ENCODE measurements at regions not wholly inside any gene's neighbourhood (a gene's known extent, or its start where the extent isn't known, plus 50 kb on each side); places are given as distances from the start of the nearest gene placed in this dataset.

DNA sequence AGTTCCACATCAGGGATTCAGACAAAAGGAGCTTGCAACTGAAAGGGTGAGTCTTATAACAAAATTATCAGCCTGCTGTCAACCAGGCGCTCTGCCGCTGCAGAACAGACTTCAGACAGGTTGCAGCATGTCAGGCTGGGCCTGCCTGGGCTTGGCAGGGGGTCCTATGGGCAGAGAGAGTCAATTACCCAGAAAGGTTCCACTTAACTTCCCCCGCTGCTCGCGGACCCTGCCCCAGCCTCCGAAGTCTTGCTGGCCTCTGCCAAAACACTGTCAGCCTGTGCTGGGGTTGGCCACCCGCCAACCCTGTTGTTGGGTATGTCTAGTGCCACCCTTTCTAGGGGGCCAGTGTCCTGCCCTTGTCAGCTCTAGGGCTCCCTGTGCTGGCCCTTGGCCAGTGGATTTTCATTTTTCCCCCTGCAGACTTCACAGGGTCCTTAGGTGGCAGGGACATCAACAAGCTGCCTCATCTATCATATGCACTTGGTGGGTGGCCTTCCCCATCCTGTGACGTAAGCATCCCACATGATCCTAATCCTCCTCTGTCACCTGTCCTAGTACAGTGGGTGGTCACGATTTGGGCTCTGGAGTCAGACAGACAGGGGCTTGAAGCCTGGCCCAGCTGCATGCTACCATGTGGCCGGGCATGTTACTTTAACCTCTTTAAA is 166.5 kb upstream of the CADM1 start:
- H3K4me3 Mint-ChIP-seq: no peak overlapping the region
- H3K9me3 Mint-ChIP-seq: no peaks in the 10 kb centered on the region
- H3K4me1 Mint-ChIP-seq: peaks cover 31% of the 10 kb centered on the region
- peaks cover 22% of the 10 kb centered on the region for H3K27me3 Mint-ChIP-seq (ENCODE audit: low read depth)
- DNase-seq (ENCODE audit: low read depth, low spot score): no peak
- no peaks in the 10 kb centered on the region for H3K36me3 Mint-ChIP-seq (ENCODE audit: low read depth)
- no peak for TF ChIP-seq CTCF (conservative IDR thresholded peaks at IDR 0.05)
- no peak overlapping the region for H3K27ac Mint-ChIP-seq (ENCODE audit: unreplicated experiment)

- Mint-ChIP-seq H3K4me3 (peak overlapping the region; percentile 17), H3K9me3 (no peaks in the 10 kb centered on the region), H3K4me1 (peaks cover 35% of the 10 kb centered on the region), H3K27me3 (ENCODE audit: low read depth) (peaks cover 52% of the 10 kb centered on the region), H3K27ac (ENCODE audit: unreplicated experiment) (peak overlapping the region; percentile 57), H3K36me3 (ENCODE audit: low read depth) (no peaks in the 10 kb centered on the region)
- DNase-seq (ENCODE audit: low read depth, low spot score): no peak
- no peak for TF ChIP-seq CTCF (conservative IDR thresholded peaks at IDR 0.05)
These were observed 161.7 kb upstream of the CADM1 start for GRCh38 chr11:115665958-115666357.

- H3K27ac Mint-ChIP-seq (ENCODE audit: unreplicated experiment): peak overlapping the region; percentile 95
- peaks cover 59% of the 10 kb centered on the region for H3K27me3 Mint-ChIP-seq (ENCODE audit: low read depth)
These were observed 161.1 kb upstream of the CADM1 start for GRCh38 chr11:115665175-115665821.

GRCh38 chr11:115664313-115664712 is 160.1 kb upstream of the CADM1 start:
- no peak for DNase-seq (ENCODE audit: low read depth, low spot score)
- no peak overlapping the region for H3K27ac Mint-ChIP-seq (ENCODE audit: unreplicated experiment)
- no peak overlapping the region for H3K4me3 Mint-ChIP-seq
- peaks cover 67% of the 10 kb centered on the region for H3K27me3 Mint-ChIP-seq (ENCODE audit: low read depth)
- no peaks in the 10 kb centered on the region for H3K36me3 Mint-ChIP-seq (ENCODE audit: low read depth)
- H3K4me1 Mint-ChIP-seq: peaks cover 48% of the 10 kb centered on the region
- H3K9me3 Mint-ChIP-seq: no peaks in the 10 kb centered on the region
- TF ChIP-seq CTCF (conservative IDR thresholded peaks at IDR 0.05): no peak

More at GRCh38 chr11:115665175-115665821, 161.1 kb upstream of the CADM1 start:
- no peaks in the 10 kb centered on the region for H3K36me3 Mint-ChIP-seq (ENCODE audit: low read depth)
- peak; percentile 31 for DNase-seq (ENCODE audit: low read depth, low spot score)
- peaks cover 41% of the 10 kb centered on the region for H3K4me1 Mint-ChIP-seq
- H3K9me3 Mint-ChIP-seq: no peaks in the 10 kb centered on the region
- H3K4me3 Mint-ChIP-seq: peak overlapping the region; percentile 65
- no peak for TF ChIP-seq CTCF (conservative IDR thresholded peaks at IDR 0.05)

DNA sequence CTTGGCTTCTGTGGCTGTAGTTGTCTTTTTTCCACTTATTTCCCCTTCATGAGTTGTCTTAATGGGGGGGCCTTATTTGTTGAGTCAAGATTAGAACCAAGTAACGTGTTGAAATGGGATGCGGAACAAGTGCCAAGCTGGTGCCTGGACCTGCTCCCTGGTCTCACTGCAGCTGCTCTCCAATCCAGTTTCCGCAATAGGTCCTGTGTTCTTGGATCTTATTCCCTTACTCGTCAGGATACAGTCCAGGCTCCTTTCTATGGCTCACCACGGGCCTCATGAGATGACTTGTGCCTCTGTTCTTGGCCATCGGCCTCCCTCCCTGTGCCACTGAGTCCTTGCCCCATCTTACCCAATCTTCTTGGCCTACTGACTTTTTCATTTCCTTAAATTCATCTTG is 159.6 kb upstream of the CADM1 start:
- H3K27me3 Mint-ChIP-seq (ENCODE audit: low read depth): peaks cover 70% of the 10 kb centered on the region
- no peak overlapping the region for H3K27ac Mint-ChIP-seq (ENCODE audit: unreplicated experiment)
- H3K4me1 Mint-ChIP-seq: peaks cover 51% of the 10 kb centered on the region
- no peaks in the 10 kb centered on the region for H3K36me3 Mint-ChIP-seq (ENCODE audit: low read depth)
- TF ChIP-seq CTCF (conservative IDR thresholded peaks at IDR 0.05): no peak
- no peak overlapping the region for H3K4me3 Mint-ChIP-seq
- DNase-seq (ENCODE audit: low read depth, low spot score): no peak
- H3K9me3 Mint-ChIP-seq: no peaks in the 10 kb centered on the region
